Neuron (in vitro differentiated cells): ENCODE measurements at regions not wholly inside any gene's neighbourhood (a gene's known extent, or its start where the extent isn't known, plus 50 kb on each side); places are given as distances from the start of the nearest gene placed in this dataset.

Source experiments
- H2AFZ ChIP-seq: one replicate; pipeline ENCODE4 v1.6.1; 2013; ENCODE audit warnings: low read depth, mild to moderate bottlenecking, inconsistent platforms, low read length, moderate library complexity
- H3K27me3 ChIP-seq: one replicate; pipeline ENCODE4 v1.6.1; 2013; ENCODE audit warnings: low read length; ENCODE audit not compliant: insufficient read depth
- H3K36me3 ChIP-seq: one replicate; pipeline ENCODE4 v1.6.1; 2013; ENCODE audit warnings: low read length; ENCODE audit not compliant: insufficient read depth
- H3K4me1 ChIP-seq: one replicate; pipeline ENCODE4 v1.6.1; 2013; ENCODE audit warnings: low read length; ENCODE audit not compliant: insufficient read depth
- H3K4me3 ChIP-seq: 2 replicates; pipeline ENCODE4 v1.5.1; 2013; ENCODE audit warnings: mild to moderate bottlenecking, low read length, moderate library complexity
- H3K9me3 ChIP-seq: one replicate; pipeline ENCODE4 v1.6.1; 2013; ENCODE audit warnings: low read length

- peaks cover 26% of the 10 kb centered on the region for H3K4me1 ChIP-seq
- H3K4me3 ChIP-seq = no peak overlapping the region
- peaks cover 7% of the 10 kb centered on the region for H3K27me3 ChIP-seq
- no peaks in the 10 kb centered on the region for H3K9me3 ChIP-seq
- no peak overlapping the region for H2AFZ ChIP-seq
- H3K36me3 ChIP-seq = no peaks in the 10 kb centered on the region
Observed at GRCh38 chr1:38787041-38787440, 72.5 kb downstream of the RRAGC start.

GRCh38 chr1:38786040-38786436 is 73.5 kb downstream of the RRAGC start:
- H3K27me3 ChIP-seq = peaks cover 11% of the 10 kb centered on the region
- H3K36me3 ChIP-seq = no peaks in the 10 kb centered on the region
- H3K9me3 ChIP-seq = no peaks in the 10 kb centered on the region
- H2AFZ ChIP-seq = no peak overlapping the region
- no peak overlapping the region for H3K4me3 ChIP-seq
- H3K4me1 ChIP-seq = peaks cover 28% of the 10 kb centered on the region

GRCh38 chr1:38785285-38786039 is 74.1 kb downstream of the RRAGC start:
- H3K4me1 ChIP-seq = peaks cover 28% of the 10 kb centered on the region
- H3K36me3 ChIP-seq = no peaks in the 10 kb centered on the region
- H3K4me3 ChIP-seq = no peak overlapping the region
- no peaks in the 10 kb centered on the region for H3K9me3 ChIP-seq
- H2AFZ ChIP-seq = no peak overlapping the region
- peaks cover 11% of the 10 kb centered on the region for H3K27me3 ChIP-seq

- peaks cover 27% of the 10 kb centered on the region for H3K4me1 ChIP-seq
- no peaks in the 10 kb centered on the region for H3K9me3 ChIP-seq
- H3K27me3 ChIP-seq = peaks cover 11% of the 10 kb centered on the region
- H3K4me3 ChIP-seq = no peak overlapping the region
- H3K36me3 ChIP-seq = no peaks in the 10 kb centered on the region
- no peak overlapping the region for H2AFZ ChIP-seq
Observed at GRCh38 chr1:38784452-38785284, 74.9 kb downstream of the RRAGC start.

GRCh38 chr1:38783640-38784229 is 75.8 kb downstream of the RRAGC start:
- Histone ChIP-seq H3K9me3 (no peaks in the 10 kb centered on the region), H3K36me3 (no peaks in the 10 kb centered on the region), H2AFZ (no peak overlapping the region), H3K4me1 (peaks cover 25% of the 10 kb centered on the region), H3K4me3 (peak overlapping the region; percentile 24), H3K27me3 (peaks cover 6% of the 10 kb centered on the region)

- no peaks in the 10 kb centered on the region for H3K36me3 ChIP-seq
- H3K4me1 ChIP-seq = peaks cover 25% of the 10 kb centered on the region
- H3K27me3 ChIP-seq = peaks cover 7% of the 10 kb centered on the region
- H2AFZ ChIP-seq = no peak overlapping the region
- no peak overlapping the region for H3K4me3 ChIP-seq
- no peaks in the 10 kb centered on the region for H3K9me3 ChIP-seq
Observed at GRCh38 chr1:38781872-38782617, 77.5 kb downstream of the RRAGC start.

- Histone ChIP-seq H3K36me3 (no peaks in the 10 kb centered on the region), H2AFZ (no peak overlapping the region), H3K27me3 (peaks cover 12% of the 10 kb centered on the region), H3K9me3 (no peaks in the 10 kb centered on the region), H3K4me3 (no peak overlapping the region), H3K4me1 (peaks cover 25% of the 10 kb centered on the region)
Observed at GRCh38 chr1:38780133-38780532, 79.4 kb downstream of the RRAGC start.

GRCh38 chr1:38779491-38779890 is 80.1 kb downstream of the RRAGC start:
- H3K9me3 ChIP-seq = no peaks in the 10 kb centered on the region
- H3K36me3 ChIP-seq = no peaks in the 10 kb centered on the region
- H3K4me1 ChIP-seq = peaks cover 25% of the 10 kb centered on the region
- no peak overlapping the region for H2AFZ ChIP-seq
- no peak overlapping the region for H3K4me3 ChIP-seq
- peaks cover 13% of the 10 kb centered on the region for H3K27me3 ChIP-seq

GRCh38 chr1:38778521-38778920 is 81.1 kb downstream of the RRAGC start:
- H3K4me3 ChIP-seq = no peak overlapping the region
- no peaks in the 10 kb centered on the region for H3K36me3 ChIP-seq
- H2AFZ ChIP-seq = no peak overlapping the region
- peaks cover 16% of the 10 kb centered on the region for H3K4me1 ChIP-seq
- H3K9me3 ChIP-seq = no peaks in the 10 kb centered on the region
- peaks cover 13% of the 10 kb centered on the region for H3K27me3 ChIP-seq

- Histone ChIP-seq H3K36me3 (no peaks in the 10 kb centered on the region), H3K4me1 (peaks cover 12% of the 10 kb centered on the region), H2AFZ (no peak overlapping the region), H3K9me3 (no peaks in the 10 kb centered on the region), H3K4me3 (no peak overlapping the region), H3K27me3 (peaks cover 13% of the 10 kb centered on the region)
Observed at GRCh38 chr1:38778051-38778450, 81.5 kb downstream of the RRAGC start.

- no peaks in the 10 kb centered on the region for H3K36me3 ChIP-seq
- H3K9me3 ChIP-seq = no peaks in the 10 kb centered on the region
- H2AFZ ChIP-seq = no peak overlapping the region
- peaks cover 15% of the 10 kb centered on the region for H3K27me3 ChIP-seq
- H3K4me1 ChIP-seq = peaks cover 7% of the 10 kb centered on the region
- H3K4me3 ChIP-seq = no peak overlapping the region
Observed at GRCh38 chr1:38777464-38777957, 82.1 kb downstream of the RRAGC start.

GRCh38 chr1:38776466-38777065 is 83.0 kb downstream of the RRAGC start:
- Histone ChIP-seq H2AFZ (no peak overlapping the region), H3K27me3 (peaks cover 16% of the 10 kb centered on the region), H3K4me1 (no peaks in the 10 kb centered on the region), H3K36me3 (no peaks in the 10 kb centered on the region), H3K9me3 (no peaks in the 10 kb centered on the region), H3K4me3 (no peak overlapping the region)
